Tibial nerve (tissue), 4 donors: ENCODE measurements at regions not wholly inside any gene's neighbourhood (a gene's known extent, or its start where the extent isn't known, plus 50 kb on each side); places are given as distances from the start of the nearest gene placed in this dataset.

ENCODE experiments used
- CTCF ChIP-seq, 5 experiments: fragments of 200-600 bp in 3 of 5; fragments of 450-650 bp in 2 of 5; sonication (generic) in 3 of 5; IDR thresholded peaks; one replicate each; pipeline ENCODE4 v1.5.1; 2016 to 2019; ENCODE audit warnings: antibody characterized with exemption in 5 of 5, mild to moderate bottlenecking in 3 of 5, moderate library complexity in 2 of 5
- EP300 ChIP-seq, 2 donors: sonication (generic); formaldehyde crosslinking; IDR thresholded peaks; one replicate each; pipeline ENCODE4 v1.6.1; 2017; ENCODE audit warnings: antibody characterized with exemption in 2 of 2, mild to moderate bottlenecking in 1 of 2
- POLR2A ChIP-seq, 2 donors: fragments of 450-650 bp; IDR thresholded peaks; one replicate each; pipeline ENCODE4 v1.6.1; 2017; ENCODE audit warnings: antibody characterized with exemption in 2 of 2, mild to moderate bottlenecking in 2 of 2, moderate library complexity in 2 of 2

GRCh38 chr4:56102601-56103000 is 153.9 kb downstream of the CEP135 start:
- TF ChIP-seq CTCF (IDR thresholded peaks at IDR 0.05) (no peak), POLR2A (IDR thresholded peaks at IDR 0.05) (no peak), EP300 (IDR thresholded peaks at IDR 0.05) (no peak)
